GM12864 (cell line): ENCODE measurements at regions not wholly inside any gene's neighbourhood (a gene's known extent, or its start where the extent isn't known, plus 50 kb on each side); places are given as distances from the start of the nearest gene placed in this dataset.
"Not testable (repeated sequence)": the region's sequence is repeated elsewhere in the genome, so short reads cannot be mapped to it uniquely, and the experiment has no call there.

Experiments
- DNase-seq: peaks from one replicate; pipeline ENCODE4 v3.0.0-alpha.2; 2011; ENCODE audit warnings: low read depth
- H3K4me3 ChIP-seq: 2 replicates; pipeline ENCODE4 v1.5.1; 2011; ENCODE audit warnings: mild to moderate bottlenecking, low read depth, low read length, control low read depth
- CTCF ChIP-seq: IDR thresholded peaks from 2 replicates; pipeline ENCODE4 v1.5.1; 2011; ENCODE audit warnings: low read depth, mild to moderate bottlenecking, moderate library complexity, low read length, control low read depth, inconsistent platforms; ENCODE audit errors: missing control alignments

GRCh38 chr9:111098093-111098492 lies 59.8 kb upstream of the LPAR1 start:
- H3K4me3 ChIP-seq: no peak overlapping the region
- DNase-seq: no peak
- no peak for TF ChIP-seq CTCF

- H3K4me3 ChIP-seq: no peak overlapping the region
- TF ChIP-seq CTCF: no peak
- DNase-seq: no peak
These were observed 57.8 kb upstream of the LPAR1 start for GRCh38 chr9:111096051-111096450.

GRCh38 chr9:111095441-111095840 lies 57.2 kb upstream of the LPAR1 start:
- DNase-seq: no peak
- TF ChIP-seq CTCF: no peak
- H3K4me3 ChIP-seq: no peak overlapping the region

GRCh38 chr9:111094958-111095357 lies 56.7 kb upstream of the LPAR1 start:
- no peak overlapping the region for H3K4me3 ChIP-seq
- no peak for DNase-seq
- no peak for TF ChIP-seq CTCF

- no peak for DNase-seq
- no peak for TF ChIP-seq CTCF
- no peak overlapping the region for H3K4me3 ChIP-seq
These were observed 56.2 kb upstream of the LPAR1 start for GRCh38 chr9:111094433-111094924.

GRCh38 chr9:111092167-111092566 lies 53.9 kb upstream of the LPAR1 start:
- not testable (repeated sequence) for DNase-seq, H3K4me3 ChIP-seq
